COR-L47 (cell line): ENCODE measurements at regions not wholly inside any gene's neighbourhood (a gene's known extent, or its start where the extent isn't known, plus 50 kb on each side); places are given as distances from the start of the nearest gene placed in this dataset.

Experiments
- DNase-seq: peaks from one replicate; lab custom pipeline; 2025; lab: John Stamatoyannopoulos, UW

DNA sequence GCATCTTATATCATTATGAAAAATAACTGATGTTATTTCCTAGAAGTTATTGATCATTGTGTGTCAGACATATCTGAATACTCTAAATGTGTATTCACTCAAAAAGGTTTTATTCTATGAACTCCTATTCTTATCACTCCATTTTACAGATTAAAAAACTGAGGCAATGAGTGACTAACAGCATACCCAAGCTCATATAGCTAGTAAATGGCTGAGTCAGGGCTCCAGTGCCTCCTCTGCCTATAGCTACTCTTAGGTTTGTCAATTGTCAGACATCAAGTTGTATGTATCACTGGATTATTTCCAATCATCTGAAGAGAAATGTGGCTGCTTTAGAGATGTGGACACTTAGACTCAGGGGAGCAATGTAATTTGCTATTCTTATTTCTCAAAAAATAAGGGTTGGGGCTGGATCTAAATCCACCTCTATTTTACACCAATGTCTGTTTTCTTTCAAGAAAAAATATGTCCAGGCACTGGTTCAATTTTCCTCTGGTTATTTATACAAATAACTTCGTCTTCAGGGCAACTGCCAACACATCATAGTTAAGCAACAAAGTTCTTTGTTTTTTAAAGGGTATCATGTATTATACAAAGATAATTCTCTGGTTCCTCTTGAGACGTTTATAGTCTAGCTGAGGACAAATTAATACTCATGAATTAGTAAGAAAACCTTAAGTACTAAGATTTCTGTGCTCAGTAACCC, 328.9 kb upstream of the MAF start:
- no peak for DNase-seq

DNA sequence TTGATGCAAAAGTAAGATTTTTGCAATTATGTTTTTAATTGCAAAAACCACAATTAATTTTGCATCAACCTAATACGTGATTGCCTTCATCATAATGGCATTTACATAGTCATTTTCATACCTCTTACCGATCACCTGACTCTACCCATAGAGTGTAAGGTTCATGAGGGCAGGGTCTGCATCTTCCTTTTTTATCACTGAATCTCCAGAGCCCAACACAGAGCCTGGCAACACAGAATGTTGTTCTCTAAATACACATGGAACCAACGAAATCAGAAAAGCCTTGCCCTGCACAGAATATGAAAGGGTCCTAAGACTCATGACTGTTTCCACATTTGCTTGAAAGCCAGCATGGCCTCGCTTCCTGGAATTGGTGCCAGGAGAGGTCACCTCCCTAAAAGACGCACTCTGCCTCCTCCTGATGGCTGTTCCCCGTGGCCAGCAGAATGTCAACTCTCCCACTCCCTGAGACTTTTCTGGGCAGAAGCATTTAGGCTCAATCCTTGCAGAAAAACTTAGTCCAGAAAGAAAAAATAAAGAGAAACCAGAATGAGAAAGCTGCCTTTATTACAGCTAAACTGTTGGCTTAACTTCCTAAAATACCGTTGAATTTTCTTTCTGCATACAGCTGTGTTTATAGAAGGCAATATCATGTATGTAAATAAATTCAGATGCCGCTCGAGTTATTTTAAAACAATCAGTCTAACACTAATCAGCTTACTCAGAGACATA, 327.8 kb upstream of the MAF start:
- no peak for DNase-seq

DNA sequence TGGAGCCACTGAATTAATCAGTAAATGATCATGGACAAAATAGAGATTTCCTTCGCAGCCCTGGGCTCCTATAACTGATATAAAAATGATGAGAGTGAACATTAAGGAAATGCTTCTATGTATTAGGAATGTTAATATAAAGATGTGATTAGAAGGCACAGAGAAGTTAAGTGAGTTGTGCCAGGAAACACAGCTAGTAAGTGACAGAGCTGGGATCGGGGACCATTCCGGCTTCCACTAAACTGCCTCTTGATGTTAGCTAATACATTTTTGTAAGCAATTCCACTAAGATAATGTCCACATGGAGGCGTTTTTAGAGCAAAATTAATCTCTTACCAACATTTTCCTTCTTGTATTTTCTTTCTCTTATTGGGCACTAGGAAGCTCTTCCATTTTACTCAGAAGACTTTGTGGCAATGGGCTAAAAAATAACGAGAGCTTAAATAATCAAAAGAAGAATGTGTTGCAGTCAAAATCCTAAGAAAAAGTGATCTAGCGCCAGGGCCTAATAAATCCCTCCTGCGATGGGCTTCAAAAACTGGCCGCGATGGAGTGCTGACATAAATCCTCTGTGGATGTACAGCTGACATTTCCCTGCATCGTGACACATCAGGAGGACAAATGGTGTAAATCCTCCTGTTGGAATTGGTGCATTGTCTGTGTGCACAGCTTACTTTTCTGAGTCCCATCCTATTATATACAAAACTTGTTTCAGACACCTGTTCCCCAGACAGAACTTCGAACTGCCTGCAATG, 326.1 kb upstream of the MAF start:
- DNase-seq = no peak

DNA sequence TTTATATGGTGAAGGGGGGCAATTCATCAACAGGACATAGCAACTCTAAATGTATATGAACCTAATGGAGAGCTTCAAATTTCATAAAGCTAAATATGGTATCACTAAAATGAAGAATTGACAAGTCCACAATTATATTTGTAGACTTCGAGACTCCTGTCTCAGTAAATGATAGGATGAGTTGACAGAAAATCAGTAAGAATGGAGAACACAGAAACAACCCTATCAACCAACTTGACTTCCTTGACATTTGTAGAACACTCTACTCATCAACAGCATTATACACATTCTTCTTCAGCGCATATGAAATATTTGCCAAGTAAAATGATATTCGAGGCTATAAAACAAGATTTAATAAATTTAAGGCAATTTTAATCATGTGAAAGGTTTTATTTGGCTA, 322.9 kb upstream of the MAF start:
- DNase-seq = no peak

DNA sequence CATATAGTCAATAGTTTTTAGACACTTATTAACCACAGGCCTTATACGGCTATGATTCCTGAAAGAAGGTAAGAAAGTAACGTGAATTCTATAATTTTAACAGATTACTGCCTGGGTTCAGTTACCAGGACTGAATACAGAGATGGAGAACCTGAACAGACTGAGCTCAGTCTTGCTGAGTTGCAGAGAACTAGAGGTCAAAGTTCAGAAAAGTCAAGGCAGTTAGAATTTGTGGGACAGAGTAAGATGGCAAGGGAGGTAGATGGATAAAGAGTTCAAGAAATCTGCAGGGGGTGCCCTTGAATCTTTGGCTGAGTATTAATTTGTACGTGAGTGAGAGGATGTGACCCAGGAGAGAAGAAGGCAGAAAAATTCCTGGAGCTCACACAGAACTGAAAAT, 320.1 kb upstream of the MAF start:
- DNase-seq = no peak

DNA sequence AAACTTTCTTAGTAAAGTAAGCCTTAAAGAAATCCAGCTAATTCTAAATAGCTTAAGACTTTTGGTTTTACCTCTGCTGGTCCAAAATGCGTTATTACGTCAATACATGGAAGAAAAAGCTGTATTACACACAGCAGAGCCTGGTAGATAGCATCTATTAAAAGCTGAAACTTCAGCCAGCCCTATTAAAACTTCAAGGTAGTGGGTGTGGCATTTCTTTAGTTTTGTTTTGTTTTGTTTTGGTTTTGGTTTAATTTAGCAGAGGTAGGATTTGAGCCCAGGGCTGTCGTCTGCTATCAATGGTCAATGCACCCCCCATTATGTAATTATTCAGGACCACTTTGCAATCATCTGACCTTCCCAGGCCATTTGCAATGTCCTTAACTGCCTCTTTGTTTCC, 318.4 kb upstream of the MAF start:
- DNase-seq = no peak

DNA sequence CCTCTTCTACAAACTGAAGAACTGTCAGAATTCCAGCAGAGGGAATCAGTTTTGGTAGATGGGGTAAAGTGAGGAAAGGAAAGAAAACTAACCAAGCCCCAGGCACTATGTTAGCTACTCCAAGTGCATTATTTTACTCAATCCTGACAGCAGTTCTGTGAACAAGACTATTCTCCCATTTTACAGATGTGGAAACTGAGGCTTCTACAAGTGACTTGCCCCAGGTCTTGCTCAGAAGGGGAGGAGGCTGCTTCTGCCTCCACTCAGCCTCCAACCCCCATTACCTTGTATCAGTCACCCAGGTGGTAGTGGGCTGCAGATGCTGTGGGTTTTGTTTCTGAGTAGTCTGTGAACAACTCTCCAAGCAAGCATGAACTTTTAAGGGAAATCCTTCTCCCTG, 315.2 kb upstream of the MAF start:
- no peak for DNase-seq

DNA sequence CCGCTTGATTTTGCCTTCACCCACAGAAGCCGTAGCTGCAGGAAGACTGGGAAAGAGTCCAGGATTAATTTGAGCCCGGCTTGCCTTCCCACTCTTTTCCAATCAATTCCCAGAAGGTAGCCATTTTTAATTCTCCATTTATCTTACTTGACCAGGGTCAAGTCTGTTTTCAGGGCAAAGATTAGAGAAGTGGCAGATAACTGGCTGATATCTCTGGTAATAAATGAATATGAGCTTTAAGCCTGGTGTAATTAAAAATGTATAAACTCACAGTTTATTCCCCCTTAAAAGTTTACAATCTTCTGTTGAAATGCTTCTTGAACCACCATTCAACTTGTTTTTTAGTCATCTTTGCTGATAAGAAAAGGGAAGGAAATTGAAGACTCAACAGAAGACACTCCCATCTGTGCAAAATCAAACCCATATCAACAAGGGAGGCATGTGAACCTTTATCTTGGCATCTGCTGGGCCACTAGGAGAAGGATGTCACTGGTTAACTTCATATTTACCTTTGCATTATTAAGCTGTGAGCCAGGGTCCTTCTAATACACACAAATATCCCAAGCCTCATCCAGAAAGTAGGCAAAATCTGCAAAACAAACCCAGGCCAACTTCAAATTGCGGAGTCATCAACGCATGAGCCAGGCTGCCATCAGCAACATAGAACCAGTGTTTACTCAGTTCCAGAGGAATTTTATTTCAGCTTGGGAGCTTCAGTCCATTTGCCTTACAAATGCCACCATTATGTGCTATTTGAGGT, 314.6 kb upstream of the MAF start:
- no peak for DNase-seq

DNA sequence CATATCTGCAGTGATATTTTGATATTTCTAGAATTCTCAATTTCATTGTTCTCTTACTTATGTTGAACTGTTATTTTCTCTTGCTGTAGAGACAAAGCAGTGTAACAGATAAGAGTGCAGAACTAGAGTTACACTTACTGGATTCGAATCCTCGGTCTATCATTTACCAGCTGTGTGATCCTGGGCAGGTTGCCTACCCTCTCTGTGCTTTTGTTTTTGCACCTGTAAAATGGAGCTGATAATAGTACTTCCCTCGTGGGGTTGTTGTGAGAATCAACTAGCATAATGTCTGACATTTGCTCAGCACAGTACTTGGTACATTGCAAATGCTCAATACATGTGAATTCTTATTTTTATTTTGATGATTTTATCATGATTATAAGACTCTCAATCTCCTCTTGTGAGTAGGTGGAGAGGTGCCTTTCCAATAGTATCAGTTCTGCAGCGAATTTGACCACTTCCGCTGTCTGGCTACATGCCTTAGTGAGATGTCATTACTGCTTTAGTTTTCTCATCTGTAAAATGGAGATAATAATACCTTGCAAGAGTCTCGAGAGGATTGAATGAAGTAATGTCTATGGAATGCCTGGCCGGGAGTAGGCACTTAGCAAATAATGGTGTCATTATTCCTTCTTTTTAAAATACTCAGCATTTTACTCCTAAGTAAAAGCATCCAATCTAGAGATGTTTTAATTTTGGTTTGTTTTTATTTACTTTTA, 312.2 kb upstream of the MAF start:
- no peak for DNase-seq

DNA sequence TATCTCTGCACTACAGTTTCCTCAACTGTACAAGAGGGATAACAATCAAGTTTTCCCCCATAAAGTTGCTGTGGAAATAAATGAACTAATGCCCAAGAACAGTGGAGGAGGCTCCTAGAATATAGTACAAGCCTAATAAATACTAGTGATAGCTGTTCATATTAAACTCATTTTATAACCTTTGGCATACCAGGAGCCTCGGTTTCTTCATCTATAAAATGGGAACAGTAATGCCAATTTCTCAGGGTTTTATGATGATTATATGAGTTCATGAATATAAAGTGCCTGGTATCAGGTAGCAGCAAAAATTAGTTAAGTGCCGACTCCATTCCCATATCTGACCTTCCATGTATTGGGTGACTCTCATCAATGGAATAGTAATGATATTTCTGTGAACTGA, 311.1 kb upstream of the MAF start:
- DNase-seq = no peak

DNA sequence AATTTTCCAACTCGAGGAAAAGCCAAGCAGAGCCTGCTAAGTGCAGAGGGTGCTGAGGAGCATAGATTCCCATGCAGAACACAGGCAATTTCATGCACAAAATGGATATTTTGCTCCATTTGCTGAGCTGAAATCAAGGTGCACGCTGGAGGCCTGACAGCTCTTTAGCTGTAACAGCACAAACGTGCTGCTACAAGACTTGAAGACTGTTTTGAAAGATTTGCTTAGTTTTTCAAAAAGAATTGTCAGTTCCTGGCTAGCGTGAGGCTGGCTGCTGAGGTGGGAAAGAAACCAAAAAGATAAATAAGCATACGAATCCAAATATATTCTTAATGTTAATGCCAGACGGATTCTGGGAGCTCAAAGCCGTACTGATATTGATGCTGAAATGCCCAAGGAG, 309.0 kb upstream of the MAF start:
- DNase-seq = no peak

DNA sequence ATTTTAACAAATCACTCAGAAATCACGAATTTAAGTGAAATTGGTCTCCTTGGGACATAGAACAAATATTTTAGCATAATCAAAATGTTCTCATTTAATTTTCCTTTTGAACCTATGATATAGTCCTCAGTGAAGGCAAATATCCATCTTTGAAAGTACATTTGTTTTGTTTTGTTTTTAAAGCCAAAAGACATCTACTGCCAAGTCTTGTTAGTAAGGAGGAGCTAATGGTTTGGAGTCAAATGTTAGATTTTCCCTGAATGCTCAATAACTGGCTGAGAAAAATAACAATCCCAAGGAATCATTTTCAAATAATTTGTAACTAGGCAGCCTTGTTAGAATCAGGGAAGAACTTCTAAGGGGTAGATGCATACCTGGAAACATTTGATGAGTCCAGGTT, 302.9 kb upstream of the MAF start:
- DNase-seq = no peak

DNA sequence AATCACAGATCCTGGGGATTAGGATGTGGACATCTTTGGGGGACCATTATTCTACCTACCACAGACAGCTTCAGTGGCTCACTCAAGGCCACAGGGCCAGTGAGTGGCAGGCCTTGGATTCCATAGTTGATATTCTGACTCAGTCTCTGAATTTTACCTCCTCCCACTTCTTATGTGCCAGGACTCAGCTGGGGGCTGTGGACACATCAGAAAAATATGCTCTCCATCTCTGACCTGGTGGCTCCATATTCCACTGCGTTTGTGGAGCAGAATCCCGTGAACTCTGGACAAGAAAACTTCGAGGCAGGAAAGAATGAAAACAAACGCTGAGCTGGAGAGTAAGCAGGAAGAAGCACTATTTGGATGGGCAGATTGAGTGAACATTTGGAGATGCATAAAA, 301.8 kb upstream of the MAF start:
- DNase-seq = no peak

DNA sequence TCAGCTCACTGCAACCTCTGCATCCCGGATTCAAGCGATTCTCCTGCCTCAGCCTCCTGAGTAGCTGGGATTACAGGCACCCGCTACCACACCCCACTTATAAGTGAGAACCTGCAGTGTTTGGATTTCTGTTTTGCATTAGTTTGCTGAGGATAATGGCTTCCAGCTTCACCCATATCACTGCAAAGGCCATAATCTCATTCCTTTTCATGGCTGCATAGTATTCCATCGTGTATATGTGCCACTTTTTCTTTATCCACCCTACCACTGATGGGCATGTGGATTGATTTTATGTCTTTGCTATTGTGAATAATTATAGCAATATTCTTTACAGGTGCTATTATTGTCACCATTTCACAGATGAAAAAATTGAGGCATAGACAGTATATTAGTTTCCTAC, 301.0 kb upstream of the MAF start:
- DNase-seq = no peak

DNA sequence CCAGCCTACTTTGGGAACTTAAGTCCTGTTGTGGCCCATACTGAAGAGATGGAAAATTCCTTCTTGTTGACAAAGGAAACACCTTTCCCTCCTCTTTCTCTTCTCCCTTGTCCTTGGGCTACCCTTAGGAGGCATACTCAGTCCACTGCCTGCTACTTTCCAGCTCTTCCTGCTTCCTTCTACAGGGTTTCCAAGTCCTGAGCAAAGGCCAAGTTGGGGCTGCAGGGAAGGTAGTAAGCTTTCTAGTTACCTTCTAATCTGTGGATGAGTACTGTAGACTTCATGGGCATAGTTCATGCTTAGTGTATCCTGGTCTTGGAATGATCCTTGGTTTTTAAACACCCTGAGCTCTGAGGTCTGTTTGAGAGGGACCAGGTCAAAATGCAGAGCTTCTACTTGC, 299.2 kb upstream of the MAF start:
- DNase-seq = no peak

DNA sequence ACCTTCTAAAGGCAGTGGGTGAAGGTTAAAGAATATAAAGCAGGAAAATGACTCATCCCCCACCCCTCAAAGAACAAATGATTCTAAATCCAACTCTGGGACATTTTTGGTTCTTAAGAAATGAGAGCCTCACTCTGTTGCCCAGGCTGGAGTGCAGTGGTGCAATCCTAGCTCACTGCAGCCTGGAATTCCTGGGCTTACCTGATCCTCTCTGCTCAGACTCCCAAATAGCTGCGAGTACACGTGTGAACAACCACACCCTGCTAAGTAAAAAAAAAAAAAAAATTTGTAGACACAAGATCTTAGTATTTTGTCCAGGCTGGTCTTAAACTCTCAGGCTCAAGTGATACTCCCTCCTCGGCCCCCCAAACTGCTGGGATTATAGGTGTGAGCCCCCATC, 298.8 kb upstream of the MAF start:
- DNase-seq = no peak

DNA sequence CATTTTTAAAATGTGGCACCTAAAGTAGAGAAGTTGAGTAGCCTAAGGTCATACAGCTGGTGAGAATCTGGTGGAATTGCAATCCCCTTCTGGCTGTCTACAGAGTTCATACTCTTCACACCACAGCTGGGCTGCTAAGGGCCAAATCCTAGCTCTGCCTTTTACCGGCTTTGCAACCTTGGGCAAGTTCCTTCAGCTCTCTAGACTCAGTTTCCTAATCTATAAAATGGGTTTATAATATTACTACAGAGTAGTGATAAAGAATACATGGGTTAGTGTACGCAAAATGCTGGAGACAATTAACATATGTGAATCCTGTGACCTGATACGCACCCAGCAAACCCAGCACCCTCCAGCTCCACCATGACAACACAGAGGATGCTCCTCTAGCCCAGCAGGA, 298.2 kb upstream of the MAF start:
- DNase-seq = no peak

DNA sequence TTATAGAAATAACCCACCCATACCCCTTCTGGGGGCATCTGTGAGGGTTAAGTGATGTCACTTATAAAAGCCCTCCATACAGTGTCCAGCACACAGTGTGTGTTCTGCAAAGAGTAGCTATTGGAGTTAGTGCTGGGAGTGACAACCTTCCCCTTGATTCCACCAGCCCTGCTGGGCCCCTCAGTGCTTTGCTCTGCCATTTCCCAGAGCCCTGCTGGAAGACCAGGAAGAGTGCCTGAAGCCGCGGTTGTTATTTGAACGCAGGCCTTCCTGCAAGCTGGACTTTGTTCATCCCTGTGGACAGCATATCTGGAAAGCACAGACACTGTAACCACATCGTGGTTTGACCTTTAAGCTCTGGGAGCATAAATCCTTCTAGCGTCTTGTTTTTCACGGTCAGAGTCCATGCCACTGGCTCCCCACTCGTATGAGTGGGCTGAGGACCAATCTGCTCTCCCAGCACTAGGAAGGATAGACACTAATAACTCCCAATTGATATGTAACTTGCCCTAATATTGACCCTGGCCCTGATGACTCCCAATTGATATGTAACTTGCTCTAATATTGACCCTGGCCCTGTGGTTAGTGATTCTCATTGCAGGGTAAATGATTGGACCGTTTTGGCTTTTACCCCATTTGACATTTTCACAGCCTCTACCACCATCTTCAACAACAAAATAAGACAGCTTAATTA, 297.1 kb upstream of the MAF start:
- no peak for DNase-seq

DNA sequence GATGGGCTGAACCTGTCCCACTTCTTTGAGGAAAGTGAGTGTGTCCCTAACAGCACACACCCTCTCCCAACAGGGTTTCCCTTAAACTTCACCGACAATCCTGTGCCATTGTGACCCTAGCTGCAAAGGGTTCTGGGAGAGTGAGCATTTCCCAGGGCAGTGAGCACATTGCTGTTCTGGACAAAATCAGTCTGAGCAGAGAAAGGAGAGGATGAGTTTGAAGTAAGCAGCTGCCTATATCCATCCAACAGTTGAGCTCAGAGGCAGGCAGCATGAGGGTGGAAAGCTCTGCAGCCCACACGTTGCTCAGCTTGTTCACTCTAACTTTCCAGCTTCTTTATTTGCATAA, 296.5 kb upstream of the MAF start:
- DNase-seq = no peak

DNA sequence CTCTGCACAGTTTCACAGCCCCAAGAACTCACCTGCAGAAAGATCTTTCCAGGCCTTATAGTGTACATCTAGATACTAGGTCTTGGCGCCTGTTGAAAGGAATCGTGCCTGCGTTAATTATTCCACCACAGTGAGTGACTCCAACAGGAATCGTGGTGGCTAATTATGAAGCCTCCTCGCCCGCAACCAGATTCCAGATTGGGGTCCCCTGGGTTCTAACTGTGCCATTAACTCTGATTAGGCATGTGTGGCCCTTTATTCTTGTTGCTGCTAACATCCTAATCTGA, 295.3 kb upstream of the MAF start:
- DNase-seq = no peak

DNA sequence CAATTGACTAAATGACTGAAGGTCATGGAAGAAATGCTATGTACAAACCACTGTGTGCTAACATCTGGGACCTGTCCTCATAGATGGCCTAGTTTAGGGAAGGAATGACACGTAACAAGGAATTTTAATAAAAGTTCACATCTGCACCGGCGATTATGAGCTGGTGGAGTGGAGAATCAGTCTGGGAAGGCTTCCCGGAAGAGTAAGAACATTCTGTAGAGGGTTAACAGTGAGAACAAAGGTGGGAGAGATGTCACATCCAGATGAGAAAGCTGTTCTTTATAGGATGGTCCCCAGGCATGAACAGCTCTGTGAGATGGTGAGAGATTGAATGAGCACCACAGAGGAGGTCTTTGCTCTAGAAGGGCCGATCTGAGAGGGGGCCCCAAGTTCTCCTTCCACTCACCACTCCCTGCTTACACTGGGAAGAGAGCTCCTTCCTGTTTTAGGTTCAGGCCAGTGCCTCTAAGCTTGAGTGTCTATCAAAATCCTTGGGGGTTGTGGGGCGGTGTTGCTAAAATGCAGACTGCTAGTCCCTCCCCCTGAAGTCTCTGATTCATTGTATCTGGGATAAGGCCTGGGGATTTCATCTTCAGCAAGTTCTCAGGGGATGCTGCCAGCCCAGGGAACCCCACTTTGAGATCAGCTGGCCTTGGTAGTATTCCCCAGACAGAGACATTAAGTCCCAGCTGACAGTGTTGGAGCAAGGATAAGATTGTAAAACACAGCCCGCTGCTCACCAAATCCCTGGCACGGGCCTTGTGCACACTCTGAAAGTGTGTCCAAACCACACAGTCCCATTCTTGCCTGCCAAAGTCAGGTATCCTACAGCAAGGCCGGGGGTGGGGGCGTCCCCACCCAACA, 294.7 kb upstream of the MAF start:
- DNase-seq = no peak
